HG03196 (cell line): ENCODE measurements at regions not wholly inside any gene's neighbourhood (a gene's known extent, or its start where the extent isn't known, plus 50 kb on each side); places are given as distances from the start of the nearest gene placed in this dataset.

ENCODE experiments used
- ATAC-seq: cut with Tn5 transposase; IDR thresholded peaks from one replicate; pipeline ENCODE4 v1.9.1; 2021; ENCODE audit not compliant: unreplicated experiment

DNA sequence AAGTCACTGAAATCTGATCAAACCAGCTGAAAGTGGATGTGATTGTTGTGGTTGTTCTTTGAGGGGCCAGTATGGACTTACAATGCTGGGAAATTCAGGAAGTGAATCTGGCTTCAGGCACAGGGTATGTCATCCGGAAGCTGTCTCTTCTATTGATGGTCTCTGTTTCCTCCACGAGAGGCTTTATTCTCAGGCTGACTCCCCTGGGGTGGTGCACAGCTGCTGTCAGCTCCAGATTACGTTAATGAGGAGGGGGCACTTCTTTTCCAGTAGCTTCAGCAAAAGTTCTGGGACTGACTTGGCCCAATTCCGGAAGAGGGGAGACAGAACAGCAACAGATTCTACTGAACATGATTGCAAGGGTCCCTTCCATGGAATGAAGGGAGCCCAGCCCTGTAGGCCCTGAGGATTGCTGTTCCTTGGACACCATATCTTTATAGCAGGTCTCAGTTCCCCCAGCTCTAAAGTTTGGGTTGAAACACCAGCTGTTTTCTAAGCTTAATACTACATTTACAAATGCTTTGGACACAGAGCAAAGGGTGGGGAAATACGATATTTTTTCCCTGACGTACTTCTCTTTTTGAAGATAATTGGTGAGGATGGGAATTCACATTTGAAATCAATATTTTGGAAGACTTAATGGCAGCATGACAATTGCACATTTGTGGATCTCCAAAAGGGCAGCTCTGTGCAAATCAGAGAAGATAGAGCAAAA lies 400.9 kb downstream of the TSN start:
- no peak for ATAC-seq

- no peak for ATAC-seq
Observed at GRCh38 chr2:122157158-122157557, 401.7 kb downstream of the TSN start.

GRCh38 chr2:122163617-122164016 lies 408.2 kb downstream of the TSN start:
- no peak for ATAC-seq

GRCh38 chr2:122164964-122165363 lies 409.5 kb downstream of the TSN start:
- no peak for ATAC-seq

DNA sequence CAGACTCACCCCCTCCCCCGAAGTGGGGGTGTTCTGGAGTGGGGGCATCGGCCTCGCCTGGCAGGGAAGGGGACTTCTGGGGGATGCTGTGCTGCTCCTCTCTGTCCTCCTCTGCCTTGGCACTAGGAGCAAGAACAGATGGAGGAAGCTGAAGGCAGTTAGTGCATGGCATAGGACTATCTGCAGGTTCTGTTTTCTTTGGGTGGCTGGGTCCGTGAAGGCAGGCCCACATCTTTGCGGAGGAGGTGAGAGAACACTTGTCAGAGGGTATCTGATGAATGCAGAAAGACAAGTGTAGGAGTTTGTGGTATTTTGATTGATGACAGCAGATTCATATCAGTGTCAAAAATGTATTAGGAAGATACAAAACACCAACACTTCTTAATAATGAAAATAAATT lies 411.4 kb downstream of the TSN start:
- ATAC-seq: no peak

GRCh38 chr2:122167515-122167914 lies 412.1 kb downstream of the TSN start:
- no peak for ATAC-seq

DNA sequence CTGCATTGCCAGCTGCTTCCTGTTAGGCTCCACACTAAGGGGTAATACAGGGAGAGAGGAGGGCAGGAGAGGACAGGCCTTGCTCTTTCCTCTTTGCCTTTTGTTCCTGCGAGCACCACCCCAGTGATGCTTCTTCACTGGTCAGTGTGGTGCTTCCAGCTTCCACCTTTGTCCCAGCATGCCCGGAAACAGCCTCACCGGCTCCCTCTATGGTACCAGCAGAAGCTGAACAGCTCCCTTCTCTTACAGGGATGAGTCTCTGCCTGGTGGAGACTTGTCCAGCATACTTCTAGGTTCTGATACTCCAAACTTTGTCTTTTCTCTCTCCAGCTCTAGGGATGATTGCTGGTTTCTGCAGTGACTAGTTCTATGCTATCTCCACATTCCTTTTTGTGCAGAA lies 413.3 kb downstream of the TSN start:
- ATAC-seq: no peak

DNA sequence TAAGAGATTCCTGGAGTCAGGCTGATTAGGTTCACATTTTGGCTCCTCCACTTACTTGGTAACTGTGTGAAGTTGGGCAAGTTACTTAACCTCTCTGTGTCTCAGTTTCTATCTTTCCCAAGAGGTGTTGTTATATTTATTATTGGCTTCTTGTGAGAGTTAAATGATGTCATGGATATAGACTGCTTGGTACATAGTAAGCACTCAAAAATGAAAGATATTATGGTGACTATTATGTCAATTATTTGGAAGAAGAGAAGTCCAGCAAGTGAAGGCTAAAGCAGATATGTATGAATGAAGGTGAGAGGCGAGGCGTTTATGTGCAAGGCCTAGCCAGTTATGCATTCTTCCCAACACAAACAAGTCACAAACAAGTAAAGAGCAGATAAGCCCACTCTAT lies 417.4 kb downstream of the TSN start:
- no peak for ATAC-seq

GRCh38 chr2:122174061-122174460 lies 418.6 kb downstream of the TSN start:
- no peak for ATAC-seq

- no peak for ATAC-seq
Observed at GRCh38 chr2:122179492-122180165, 424.2 kb downstream of the TSN start.

DNA sequence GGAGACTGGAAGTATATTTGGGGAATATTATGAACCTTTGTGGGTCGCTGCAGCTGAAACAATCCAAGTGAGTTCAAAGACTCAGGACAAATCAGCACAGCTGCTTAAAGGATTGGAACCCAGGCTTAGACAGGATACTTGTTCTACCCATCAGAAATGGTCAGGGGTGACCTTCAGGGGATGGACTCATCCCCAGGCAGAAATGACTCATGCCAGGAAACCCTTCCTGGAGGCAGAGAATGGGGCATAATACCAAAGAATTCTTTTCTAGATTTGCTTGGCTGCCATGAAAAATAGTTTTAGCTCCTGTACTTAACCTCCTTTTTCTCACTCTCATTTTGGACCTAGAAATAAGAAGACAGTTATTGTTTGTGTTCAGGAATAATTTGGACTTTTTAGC lies 425.5 kb downstream of the TSN start:
- no peak for ATAC-seq

DNA sequence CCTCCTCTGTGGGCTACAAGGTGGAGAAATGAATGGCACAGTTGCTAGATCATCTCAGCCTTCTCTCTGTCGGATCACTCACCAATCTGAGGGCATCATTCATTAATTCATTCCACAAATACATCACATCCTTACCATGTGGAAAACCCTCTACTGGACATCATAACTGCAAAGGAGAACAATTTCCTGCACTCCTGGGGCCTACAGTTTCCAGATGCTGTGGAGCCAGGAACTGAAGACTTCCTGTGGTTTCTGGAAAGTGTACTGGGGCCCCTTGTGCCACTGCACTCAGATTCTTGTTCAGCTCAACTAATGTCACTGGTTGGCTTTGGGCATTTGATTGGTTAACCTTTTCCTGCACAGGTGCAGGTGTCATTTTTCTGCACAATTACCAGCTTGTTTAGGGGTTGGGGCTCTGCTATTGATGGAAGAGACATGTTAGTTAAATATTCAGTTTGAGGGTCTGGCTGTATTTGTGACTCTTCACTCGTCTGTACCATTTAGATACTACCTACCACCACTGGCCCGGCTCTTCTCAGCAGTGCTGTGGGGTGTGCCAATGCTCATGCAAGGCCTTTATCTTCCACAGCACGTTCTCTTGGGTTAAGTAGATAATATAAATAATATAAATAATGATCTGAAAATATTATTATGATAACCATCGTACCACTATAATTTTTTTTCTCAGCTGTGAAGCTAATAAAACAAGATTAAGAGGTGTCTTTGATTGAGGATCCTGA lies 427.3 kb downstream of the TSN start:
- ATAC-seq: no peak

DNA sequence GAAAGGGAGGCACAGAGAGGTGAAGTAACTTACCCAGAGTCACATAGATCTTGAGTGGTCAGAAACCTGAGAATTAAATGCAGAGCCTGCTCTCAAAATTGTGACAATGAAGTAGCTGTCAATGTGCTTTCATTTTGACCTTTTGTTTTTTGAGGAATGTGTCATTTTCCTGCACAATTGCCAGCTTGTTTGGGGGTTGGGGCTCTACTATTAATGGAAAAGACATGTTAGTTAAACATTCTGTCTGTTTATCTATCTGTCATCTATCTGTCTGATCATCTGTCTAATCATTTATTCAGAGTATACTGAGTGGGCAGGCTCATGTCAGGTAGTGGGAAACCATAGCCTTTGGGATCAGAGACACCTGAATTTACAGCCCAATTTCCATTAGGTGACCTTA lies 428.4 kb downstream of the TSN start:
- no peak for ATAC-seq

DNA sequence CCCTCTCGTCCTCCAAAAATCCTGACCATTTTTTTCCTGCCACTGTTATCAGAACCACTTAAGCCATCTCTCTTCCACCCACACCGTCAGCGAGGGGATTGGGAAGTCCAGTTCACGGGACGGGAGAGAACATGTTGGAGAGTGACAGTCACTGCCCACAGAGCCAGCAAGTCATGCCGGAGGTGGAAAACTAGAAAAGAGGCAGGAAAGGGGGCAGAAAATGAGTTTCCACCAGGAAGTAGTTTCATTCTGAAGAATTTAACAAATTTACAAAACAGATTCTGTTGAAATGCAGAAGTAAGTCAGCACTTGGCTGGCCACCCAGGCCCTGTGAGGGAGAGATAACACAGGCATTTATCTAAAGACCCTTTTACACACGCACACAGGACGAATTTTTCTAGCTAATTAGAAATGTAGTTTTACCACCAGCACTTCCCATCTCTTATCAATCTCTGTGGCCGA lies 431.3 kb downstream of the TSN start:
- no peak for ATAC-seq

DNA sequence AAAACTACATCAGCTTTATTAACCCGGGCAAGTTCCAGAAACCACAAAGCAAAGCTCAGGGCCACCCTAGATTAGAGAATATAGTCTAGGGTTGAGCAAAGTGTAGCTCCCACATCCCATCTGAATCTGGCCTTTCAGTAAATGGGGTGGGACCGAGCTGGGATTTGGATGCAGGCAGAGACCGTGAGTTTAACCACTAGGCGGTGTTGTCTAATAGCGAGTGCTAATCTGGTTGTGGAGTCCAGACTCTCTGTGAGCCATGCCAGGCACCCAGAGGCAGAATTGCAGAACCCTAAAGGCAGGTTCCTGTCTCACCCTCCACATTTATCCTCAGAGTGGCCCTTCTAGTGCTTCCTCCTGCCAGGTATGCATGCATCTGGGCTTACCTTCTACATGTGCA lies 435.9 kb downstream of the TSN start:
- no peak for ATAC-seq

DNA sequence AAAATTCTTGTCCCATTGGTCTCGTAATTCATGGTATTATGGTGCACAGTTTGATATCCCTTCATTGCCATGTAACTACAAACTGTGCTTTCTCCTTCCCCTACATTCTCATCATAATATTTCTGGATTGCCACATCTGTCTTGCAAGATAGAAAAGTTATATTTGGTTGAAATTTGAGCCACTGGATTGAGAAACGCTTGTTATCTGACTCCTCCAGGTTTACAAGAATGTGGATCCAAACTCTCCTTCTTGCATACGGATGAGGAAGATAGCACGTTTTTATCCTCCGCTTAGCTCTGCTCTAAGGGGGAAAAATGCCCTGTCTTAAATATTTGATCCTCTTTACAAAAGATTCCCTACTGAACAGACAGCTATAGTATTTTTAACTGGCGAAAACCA lies 438.2 kb downstream of the TSN start:
- ATAC-seq: no peak

DNA sequence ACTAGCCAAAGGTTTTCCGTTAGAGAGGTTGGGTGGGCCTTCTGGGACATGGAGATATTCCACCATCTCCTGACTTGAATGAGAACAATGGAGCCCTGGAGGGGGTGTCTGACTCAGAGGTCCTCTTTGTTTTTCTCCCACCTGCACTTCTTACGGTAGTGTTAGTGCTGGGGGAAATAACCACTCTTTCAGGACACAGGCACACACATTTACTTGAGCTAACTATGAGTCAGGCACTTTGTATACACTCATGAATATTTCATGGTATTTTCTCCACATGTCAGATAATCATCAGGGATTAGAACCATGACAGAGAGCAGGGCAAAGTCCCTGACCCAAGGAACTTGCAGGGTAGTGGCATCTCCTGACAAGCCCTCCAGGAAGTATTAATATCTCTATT lies 439.1 kb downstream of the TSN start:
- ATAC-seq: no peak

GRCh38 chr2:122203523-122203922 lies 448.1 kb downstream of the TSN start:
- no peak for ATAC-seq

GRCh38 chr2:122205641-122206040 lies 450.2 kb downstream of the TSN start:
- ATAC-seq: no peak

DNA sequence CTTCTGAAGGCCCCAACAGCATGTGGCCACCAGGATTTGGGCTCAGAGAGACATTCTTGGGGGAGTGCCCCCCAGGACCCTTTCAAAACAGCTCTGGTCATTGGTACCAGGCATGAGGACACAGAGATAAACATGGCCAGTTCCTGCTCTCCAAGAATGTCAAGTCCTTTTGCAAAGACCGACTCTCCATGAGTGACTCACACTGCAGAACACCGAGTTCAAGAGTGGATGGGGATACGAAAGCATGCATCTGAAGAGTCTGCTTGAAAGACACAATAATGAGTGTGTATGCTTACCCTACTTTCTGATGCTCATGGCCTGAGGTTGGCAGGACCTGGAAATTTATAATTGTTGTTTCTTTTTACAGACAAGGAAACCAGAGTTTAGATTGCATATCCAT lies 450.6 kb downstream of the TSN start:
- ATAC-seq: no peak

GRCh38 chr2:122209377-122209776 lies 453.9 kb downstream of the TSN start:
- no peak for ATAC-seq

DNA sequence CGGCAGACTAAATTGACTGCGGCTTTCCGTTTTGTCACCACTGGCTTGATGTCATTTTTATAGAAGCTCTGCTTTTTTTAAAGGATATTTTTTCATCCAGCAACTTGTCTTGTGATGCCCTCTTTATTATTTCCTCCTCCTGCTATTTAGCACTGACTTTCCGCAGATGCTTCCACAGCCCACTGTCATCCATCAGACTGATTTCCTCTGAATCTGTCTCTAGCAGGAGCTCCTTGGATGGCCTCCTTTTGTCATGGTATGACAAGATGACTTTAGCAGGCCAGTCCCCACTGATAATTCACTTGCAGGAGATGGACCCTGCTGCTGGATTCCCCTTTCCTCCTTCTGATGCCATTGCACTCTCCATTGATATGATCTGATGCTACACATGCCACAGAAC lies 454.6 kb downstream of the TSN start:
- ATAC-seq: no peak
